ENCODE measurements at regions not wholly inside any gene's neighbourhood (a gene's known extent, or its start where the extent isn't known, plus 50 kb on each side); places are given as distances from the start of the nearest gene placed in this dataset.

DNA sequence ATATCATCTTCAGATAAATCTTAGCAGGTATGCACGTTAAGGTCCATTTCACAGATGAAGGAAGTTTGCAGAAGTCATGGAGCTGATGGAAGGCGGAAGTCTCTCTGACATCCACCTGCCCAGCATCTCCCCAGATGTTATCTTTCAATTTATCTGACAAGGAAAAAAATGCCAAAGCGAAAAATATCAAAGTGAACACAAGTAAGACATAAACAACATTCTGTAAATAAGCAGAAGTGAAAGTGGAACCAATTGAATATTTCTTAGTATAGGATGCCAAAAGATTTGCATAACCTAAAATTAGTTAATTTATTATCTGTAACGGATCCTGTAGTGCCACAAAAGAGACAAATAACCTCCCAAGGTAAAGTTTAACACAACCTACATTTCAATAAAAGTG lies 73.6 kb upstream of the NEBL start:
- TF ChIP-seq, protein P1, sequence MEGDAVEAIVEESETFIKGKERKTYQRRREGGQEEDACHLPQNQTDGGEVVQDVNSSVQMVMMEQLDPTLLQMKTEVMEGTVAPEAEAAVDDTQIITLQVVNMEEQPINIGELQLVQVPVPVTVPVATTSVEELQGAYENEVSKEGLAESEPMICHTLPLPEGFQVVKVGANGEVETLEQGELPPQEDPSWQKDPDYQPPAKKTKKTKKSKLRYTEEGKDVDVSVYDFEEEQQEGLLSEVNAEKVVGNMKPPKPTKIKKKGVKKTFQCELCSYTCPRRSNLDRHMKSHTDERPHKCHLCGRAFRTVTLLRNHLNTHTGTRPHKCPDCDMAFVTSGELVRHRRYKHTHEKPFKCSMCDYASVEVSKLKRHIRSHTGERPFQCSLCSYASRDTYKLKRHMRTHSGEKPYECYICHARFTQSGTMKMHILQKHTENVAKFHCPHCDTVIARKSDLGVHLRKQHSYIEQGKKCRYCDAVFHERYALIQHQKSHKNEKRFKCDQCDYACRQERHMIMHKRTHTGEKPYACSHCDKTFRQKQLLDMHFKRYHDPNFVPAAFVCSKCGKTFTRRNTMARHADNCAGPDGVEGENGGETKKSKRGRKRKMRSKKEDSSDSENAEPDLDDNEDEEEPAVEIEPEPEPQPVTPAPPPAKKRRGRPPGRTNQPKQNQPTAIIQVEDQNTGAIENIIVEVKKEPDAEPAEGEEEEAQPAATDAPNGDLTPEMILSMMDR (IDR thresholded peaks at IDR 0.05), result no peak
- no peak for TF ChIP-seq POLR2A (IDR thresholded peaks at IDR 0.05)
